WTC11 (cell line): ENCODE measurements at regions not wholly inside any gene's neighbourhood (a gene's known extent, or its start where the extent isn't known, plus 50 kb on each side); places are given as distances from the start of the nearest gene placed in this dataset.

Experiments used
- ELF4 ChIP-seq: sonication (generic); formaldehyde crosslinking; IDR thresholded peaks from 2 replicates; pipeline ENCODE4 v1.8.1; 2022; ENCODE audit warnings: low read depth, mild to moderate bottlenecking, moderate library complexity, missing genetic modification reagents
- NR3C1 ChIP-seq: sonication (generic); formaldehyde crosslinking; conservative IDR thresholded peaks from 2 replicates; pipeline ENCODE4 v1.8.1; 2023; ENCODE audit warnings: low read depth, mild to moderate bottlenecking, missing genetic modification reagents
- TF ChIP-seq, protein P1 (sequence below): sonication (generic); formaldehyde crosslinking; IDR thresholded peaks from 2 replicates; pipeline ENCODE4 v1.8.0; 2023; ENCODE audit warnings: mild to moderate bottlenecking, missing genetic modification reagents
- TF ChIP-seq, protein P2 (sequence below): fragments of 200-600 bp; IDR thresholded peaks from 2 replicates; pipeline ENCODE4 v1.8.0; 2022; ENCODE audit warnings: antibody characterized with exemption
- TF ChIP-seq, protein P3 (sequence below): sonication (generic); formaldehyde crosslinking; IDR thresholded peaks from 2 replicates; pipeline ENCODE4 v1.8.0; 2022; ENCODE audit warnings: mild to moderate bottlenecking, missing genetic modification reagents

DNA sequence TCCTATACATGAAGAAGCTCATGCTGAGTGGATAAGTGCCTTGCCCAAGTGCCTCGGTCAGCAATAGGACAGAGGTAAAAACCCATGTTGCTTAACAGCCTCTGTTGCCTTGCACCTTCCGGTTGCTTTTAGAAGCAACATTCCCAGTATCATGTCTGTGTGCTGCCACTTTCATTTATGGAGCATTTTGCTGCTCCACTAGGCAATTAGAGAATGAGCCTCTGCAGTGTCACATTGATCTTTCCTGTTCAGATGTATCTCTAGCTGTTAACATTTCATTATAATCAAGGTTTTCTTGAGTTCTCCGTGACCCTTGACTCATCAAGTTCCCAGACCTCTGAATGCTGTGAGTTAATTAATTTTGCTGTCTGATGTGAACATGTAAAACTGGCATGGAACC lies 134.5 kb upstream of the EPB41L3 start:
- TF ChIP-seq, protein P1, sequence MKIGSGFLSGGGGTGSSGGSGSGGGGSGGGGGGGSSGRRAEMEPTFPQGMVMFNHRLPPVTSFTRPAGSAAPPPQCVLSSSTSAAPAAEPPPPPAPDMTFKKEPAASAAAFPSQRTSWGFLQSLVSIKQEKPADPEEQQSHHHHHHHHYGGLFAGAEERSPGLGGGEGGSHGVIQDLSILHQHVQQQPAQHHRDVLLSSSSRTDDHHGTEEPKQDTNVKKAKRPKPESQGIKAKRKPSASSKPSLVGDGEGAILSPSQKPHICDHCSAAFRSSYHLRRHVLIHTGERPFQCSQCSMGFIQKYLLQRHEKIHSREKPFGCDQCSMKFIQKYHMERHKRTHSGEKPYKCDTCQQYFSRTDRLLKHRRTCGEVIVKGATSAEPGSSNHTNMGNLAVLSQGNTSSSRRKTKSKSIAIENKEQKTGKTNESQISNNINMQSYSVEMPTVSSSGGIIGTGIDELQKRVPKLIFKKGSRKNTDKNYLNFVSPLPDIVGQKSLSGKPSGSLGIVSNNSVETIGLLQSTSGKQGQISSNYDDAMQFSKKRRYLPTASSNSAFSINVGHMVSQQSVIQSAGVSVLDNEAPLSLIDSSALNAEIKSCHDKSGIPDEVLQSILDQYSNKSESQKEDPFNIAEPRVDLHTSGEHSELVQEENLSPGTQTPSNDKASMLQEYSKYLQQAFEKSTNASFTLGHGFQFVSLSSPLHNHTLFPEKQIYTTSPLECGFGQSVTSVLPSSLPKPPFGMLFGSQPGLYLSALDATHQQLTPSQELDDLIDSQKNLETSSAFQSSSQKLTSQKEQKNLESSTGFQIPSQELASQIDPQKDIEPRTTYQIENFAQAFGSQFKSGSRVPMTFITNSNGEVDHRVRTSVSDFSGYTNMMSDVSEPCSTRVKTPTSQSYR (CRISPR knock-in tag): no peak
- TF ChIP-seq, protein P2, sequence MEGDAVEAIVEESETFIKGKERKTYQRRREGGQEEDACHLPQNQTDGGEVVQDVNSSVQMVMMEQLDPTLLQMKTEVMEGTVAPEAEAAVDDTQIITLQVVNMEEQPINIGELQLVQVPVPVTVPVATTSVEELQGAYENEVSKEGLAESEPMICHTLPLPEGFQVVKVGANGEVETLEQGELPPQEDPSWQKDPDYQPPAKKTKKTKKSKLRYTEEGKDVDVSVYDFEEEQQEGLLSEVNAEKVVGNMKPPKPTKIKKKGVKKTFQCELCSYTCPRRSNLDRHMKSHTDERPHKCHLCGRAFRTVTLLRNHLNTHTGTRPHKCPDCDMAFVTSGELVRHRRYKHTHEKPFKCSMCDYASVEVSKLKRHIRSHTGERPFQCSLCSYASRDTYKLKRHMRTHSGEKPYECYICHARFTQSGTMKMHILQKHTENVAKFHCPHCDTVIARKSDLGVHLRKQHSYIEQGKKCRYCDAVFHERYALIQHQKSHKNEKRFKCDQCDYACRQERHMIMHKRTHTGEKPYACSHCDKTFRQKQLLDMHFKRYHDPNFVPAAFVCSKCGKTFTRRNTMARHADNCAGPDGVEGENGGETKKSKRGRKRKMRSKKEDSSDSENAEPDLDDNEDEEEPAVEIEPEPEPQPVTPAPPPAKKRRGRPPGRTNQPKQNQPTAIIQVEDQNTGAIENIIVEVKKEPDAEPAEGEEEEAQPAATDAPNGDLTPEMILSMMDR: no peak
- TF ChIP-seq NR3C1: no peak
- TF ChIP-seq, protein P3, sequence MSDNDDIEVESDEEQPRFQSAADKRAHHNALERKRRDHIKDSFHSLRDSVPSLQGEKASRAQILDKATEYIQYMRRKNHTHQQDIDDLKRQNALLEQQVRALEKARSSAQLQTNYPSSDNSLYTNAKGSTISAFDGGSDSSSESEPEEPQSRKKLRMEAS (CRISPR knock-in tag): no peak
- no peak for TF ChIP-seq ELF4 (CRISPR knock-in tag)
